Esophagus muscularis mucosa (tissue), 4 donors: ENCODE measurements at regions not wholly inside any gene's neighbourhood (a gene's known extent, or its start where the extent isn't known, plus 50 kb on each side); places are given as distances from the start of the nearest gene placed in this dataset.

ENCODE experiments used
- DNase-seq: peaks from one replicate; pipeline ENCODE4 v3.0.0-alpha.2; 2017; ENCODE audit errors: extremely low spot score
- H3K27ac ChIP-seq, 4 donors: fragments of 200-600 bp; sonication (generic); replicated peaks in 1 of 4; 1 replicate in 3 of 4; 2 replicates in 1 of 4; pipeline ENCODE4 v1.5.1; 2016 to 2019; ENCODE audit warnings: mild to moderate bottlenecking in 1 of 4
- H3K27me3 ChIP-seq, 4 donors: fragments of 200-600 bp; sonication (generic); one replicate each; pipeline versions ENCODE4 v1.5.1 to v1.6.0; 2016 to 2019
- H3K36me3 ChIP-seq, 4 donors: fragments of 200-600 bp; sonication (generic); one replicate each; pipeline ENCODE4 v1.5.1; 2016 to 2019
- H3K4me1 ChIP-seq, 4 donors: fragments of 200-600 bp; sonication (generic); one replicate each; pipeline ENCODE4 v1.5.1; 2016 to 2019
- H3K4me3 ChIP-seq, 4 donors: fragments of 200-600 bp; sonication (generic); 1 replicate in 2 of 4; 2 replicates in 2 of 4; pipeline ENCODE4 v1.5.1; 2016 to 2019; ENCODE audit warnings: mild to moderate bottlenecking in 4 of 4, moderate library complexity in 1 of 4
- H3K9me3 ChIP-seq, 4 donors: fragments of 200-600 bp; sonication (generic); 1 replicate in 3 of 4; 2 replicates in 1 of 4; pipeline ENCODE4 v1.5.1; 2016 to 2019
- EP300 ChIP-seq: sonication (generic); formaldehyde crosslinking; IDR thresholded peaks from one replicate; pipeline ENCODE4 v1.6.1; 2017; ENCODE audit warnings: antibody characterized with exemption
- POLR2A ChIP-seq: fragments of 450-650 bp; IDR thresholded peaks from one replicate; pipeline ENCODE4 v1.6.1; 2017; ENCODE audit warnings: antibody characterized with exemption, moderate library complexity, mild to moderate bottlenecking, low read depth
- POLR2AphosphoS5 ChIP-seq, 2 donors: sonication (generic); formaldehyde crosslinking; IDR thresholded peaks; one replicate each; pipeline ENCODE4 v1.6.1; 2017; ENCODE audit warnings: antibody characterized with exemption in 2 of 2
- WGBS: methylation state at CpG from one replicate; pipeline ENCODE4 v1.1.5; 2018; 5-methylcytosine and 5-hydroxymethylcytosine counted together
- intact Hi-C: fragments of 100-400 bp; cut with DNase I; formaldehyde crosslinking; loops from one replicate; pipeline ENCODE4 v1.15.1; 2023
- TF ChIP-seq, protein P1 (sequence below), 3 experiments: fragments of 200-600 bp in 2 of 3; fragments of 450-650 bp in 1 of 3; sonication (generic) in 2 of 3; IDR thresholded peaks; one replicate each; pipeline ENCODE4 v1.5.1; 2017 to 2019; ENCODE audit warnings: antibody characterized with exemption in 3 of 3, mild to moderate bottlenecking in 2 of 3, moderate library complexity in 1 of 3

DNA sequence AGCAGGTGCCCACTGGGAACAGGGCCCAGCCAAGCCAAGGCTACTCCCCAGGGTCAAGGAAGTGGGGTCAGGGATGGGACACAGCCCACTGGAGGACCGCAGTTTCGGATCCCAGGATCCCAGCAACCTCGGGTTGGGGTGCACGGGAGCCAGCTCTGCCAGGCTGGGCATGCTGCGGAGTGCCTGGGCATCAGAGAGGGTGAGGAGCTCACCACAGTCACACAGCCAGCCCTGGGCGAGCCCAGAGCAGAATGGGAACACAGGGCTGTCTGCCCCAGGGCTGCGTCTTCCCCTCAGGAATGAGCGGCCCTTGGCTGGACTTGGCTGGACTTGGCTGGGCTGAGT is 74.3 kb upstream of the SLCO4A1 start:
- no peak for DNase-seq
- Histone ChIP-seq H3K4me1 (peaks cover 0 to 38% (median 13%) of the 10 kb centered on the region in 4 donors), H3K36me3 (peaks cover 0 to 21% (median 13%) of the 10 kb centered on the region in 4 donors), H3K27me3 (peaks cover 0 to 5% (median 0%) of the 10 kb centered on the region in 4 donors), H3K4me3 (no peak overlapping the region), H3K27ac (no peak overlapping the region), H3K9me3 (no peaks in the 10 kb centered on the region)
- intact Hi-C loops = no loop called here
- 80% methylated on average over 2 of the region's 8 CpGs for WGBS
- TF ChIP-seq POLR2AphosphoS5 (IDR thresholded peaks at IDR 0.05) = no peak
- TF ChIP-seq EP300 = no peak
- TF ChIP-seq, protein P1, sequence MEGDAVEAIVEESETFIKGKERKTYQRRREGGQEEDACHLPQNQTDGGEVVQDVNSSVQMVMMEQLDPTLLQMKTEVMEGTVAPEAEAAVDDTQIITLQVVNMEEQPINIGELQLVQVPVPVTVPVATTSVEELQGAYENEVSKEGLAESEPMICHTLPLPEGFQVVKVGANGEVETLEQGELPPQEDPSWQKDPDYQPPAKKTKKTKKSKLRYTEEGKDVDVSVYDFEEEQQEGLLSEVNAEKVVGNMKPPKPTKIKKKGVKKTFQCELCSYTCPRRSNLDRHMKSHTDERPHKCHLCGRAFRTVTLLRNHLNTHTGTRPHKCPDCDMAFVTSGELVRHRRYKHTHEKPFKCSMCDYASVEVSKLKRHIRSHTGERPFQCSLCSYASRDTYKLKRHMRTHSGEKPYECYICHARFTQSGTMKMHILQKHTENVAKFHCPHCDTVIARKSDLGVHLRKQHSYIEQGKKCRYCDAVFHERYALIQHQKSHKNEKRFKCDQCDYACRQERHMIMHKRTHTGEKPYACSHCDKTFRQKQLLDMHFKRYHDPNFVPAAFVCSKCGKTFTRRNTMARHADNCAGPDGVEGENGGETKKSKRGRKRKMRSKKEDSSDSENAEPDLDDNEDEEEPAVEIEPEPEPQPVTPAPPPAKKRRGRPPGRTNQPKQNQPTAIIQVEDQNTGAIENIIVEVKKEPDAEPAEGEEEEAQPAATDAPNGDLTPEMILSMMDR (IDR thresholded peaks at IDR 0.05) = no peak
- TF ChIP-seq POLR2A = no peak

DNA sequence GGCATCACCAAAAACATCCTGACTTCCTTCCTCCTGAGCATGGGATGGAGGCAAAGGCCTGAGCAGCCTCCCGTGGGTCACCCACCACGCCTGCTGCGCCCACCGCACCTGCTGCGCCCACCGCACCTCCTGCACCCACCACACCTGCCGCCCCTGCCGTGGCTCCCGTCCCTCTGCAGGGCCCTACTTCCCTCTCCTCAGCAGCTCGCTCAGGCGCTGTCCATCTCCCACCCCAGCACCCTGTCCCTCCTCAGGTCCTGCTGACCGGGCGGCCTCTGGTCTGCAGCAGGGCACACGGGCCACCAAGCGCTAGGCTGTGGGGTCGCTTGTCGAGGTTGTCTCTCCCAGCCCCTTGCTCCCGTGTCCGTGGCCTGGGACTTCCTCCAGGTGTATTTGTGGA is 72.7 kb upstream of the SLCO4A1 start:
- 84% methylated on average over 11 of the region's 19 CpGs for WGBS
- Histone ChIP-seq H3K4me1 (peaks cover 6 to 24% (median 16%) of the 10 kb centered on the region in 4 donors), H3K27ac (no peak overlapping the region), H3K4me3 (no peak overlapping the region), H3K9me3 (no peaks in the 10 kb centered on the region), H3K27me3 (peaks cover 0 to 3% (median 0%) of the 10 kb centered on the region in 4 donors), H3K36me3 (peaks cover 0 to 23% (median 12%) of the 10 kb centered on the region in 4 donors)
- TF ChIP-seq EP300 (no peak), POLR2A (no peak), POLR2AphosphoS5 (IDR thresholded peaks at IDR 0.05) (no peak)
- TF ChIP-seq, protein P1 (IDR thresholded peaks at IDR 0.05) = no peak
- no peak for DNase-seq
- intact Hi-C loops = no loop called here

DNA sequence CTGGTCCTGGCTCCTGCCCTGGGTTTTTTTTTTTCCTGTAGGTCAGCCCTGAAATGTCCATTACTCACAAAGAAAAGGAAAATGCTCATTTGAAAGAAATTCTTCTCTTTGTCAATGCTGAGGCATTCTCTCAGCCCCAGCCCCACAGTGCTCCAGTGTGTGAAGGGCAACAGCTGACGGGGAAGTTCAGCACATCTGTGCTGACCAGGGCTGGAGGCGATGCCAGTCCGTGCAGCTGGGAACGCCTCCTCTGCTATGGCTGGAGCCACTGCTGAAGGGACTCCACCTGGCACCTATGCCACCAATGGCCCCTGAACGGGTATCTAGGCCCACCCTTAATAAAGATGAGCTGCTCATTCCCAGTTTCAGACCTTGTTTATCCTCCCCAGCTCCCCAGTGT is 71.9 kb upstream of the SLCO4A1 start:
- peaks cover 0 to 20% (median 7%) of the 10 kb centered on the region in 4 donors for H3K36me3 ChIP-seq
- H3K9me3 ChIP-seq = no peaks in the 10 kb centered on the region
- no peak for DNase-seq
- H3K4me3 ChIP-seq = no peak overlapping the region
- WGBS = no CpG with 5 or more reads among the region's 5 CpGs
- intact Hi-C loops = no loop called here
- no peak overlapping the region for H3K27ac ChIP-seq
- peaks cover 6 to 18% (median 14%) of the 10 kb centered on the region in 4 donors for H3K4me1 ChIP-seq
- H3K27me3 ChIP-seq = peaks cover 0 to 11% (median 0%) of the 10 kb centered on the region in 4 donors
- TF ChIP-seq POLR2A (no peak), EP300 (no peak), POLR2AphosphoS5 (IDR thresholded peaks at IDR 0.05) (no peak)
- TF ChIP-seq, protein P1 (IDR thresholded peaks at IDR 0.05) = no peak

DNA sequence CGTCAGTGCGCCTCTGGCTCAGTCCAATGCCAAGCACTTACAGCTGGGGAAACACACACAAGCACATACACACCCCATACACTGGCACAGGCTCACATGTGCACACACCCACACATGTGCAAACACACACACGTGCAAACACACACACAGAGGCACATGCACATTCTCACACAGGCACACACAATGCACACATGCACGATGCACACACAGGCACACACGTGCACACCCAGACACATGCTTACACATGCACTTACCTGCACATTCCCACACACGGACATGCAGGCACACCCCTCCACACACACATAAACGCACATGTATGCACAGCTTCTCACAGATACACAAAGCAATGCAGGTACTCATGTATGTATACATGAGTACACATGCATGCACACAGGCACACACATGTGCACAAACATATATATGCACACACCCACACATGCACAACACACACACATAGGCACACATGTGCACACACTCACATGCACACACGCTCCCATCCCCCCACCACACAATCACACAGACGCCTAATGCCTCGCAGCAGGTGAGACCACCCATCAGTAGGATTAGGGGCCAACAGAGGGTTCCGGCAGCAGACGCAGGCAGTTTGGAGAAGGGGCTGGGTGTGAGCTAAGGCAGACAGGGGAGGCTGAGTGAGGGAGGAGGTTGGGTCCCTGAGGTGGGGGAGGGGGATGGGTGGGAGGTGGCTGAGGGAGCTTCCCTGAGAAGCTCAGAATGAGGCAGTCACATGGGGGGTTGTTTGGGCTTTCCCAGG is 71.2 kb upstream of the SLCO4A1 start:
- intact Hi-C loops = no loop called here
- Histone ChIP-seq H3K4me1 (peaks cover 6 to 12% (median 10%) of the 10 kb centered on the region in 4 donors), H3K4me3 (no peak overlapping the region), H3K36me3 (peaks cover 0 to 17% (median 4%) of the 10 kb centered on the region in 4 donors), H3K27me3 (peaks cover 0 to 15% (median 0%) of the 10 kb centered on the region in 4 donors), H3K27ac (no peak overlapping the region), H3K9me3 (no peaks in the 10 kb centered on the region)
- TF ChIP-seq, protein P1 (IDR thresholded peaks at IDR 0.05) = no peak
- TF ChIP-seq EP300 = no peak
- no peak for TF ChIP-seq POLR2A
- peak in 1 of 2 donors; percentile 8 for TF ChIP-seq POLR2AphosphoS5 (IDR thresholded peaks at IDR 0.05)
- WGBS = 77% methylated on average over 12 of the region's 12 CpGs
- DNase-seq = no peak
